Lower leg skin (tissue), 3 donors: ENCODE measurements at regions not wholly inside any gene's neighbourhood (a gene's known extent, or its start where the extent isn't known, plus 50 kb on each side); places are given as distances from the start of the nearest gene placed in this dataset.
"Not testable (repeated sequence)": the region's sequence is repeated elsewhere in the genome, so short reads cannot be mapped to it uniquely, and the experiment has no call there.

Experiments
- POLR2A ChIP-seq, 2 donors: fragments of 450-650 bp; IDR thresholded peaks; one replicate each; pipeline ENCODE4 v1.6.1; 2016 to 2017; ENCODE audit warnings: antibody characterized with exemption in 2 of 2, mild to moderate bottlenecking in 1 of 2, moderate library complexity in 1 of 2
- TF ChIP-seq, protein P1 (sequence below), 3 donors: fragments of 450-650 bp; IDR thresholded peaks; one replicate each; pipeline ENCODE4 v1.5.1; 2016; ENCODE audit warnings: antibody characterized with exemption in 3 of 3, mild to moderate bottlenecking in 3 of 3, moderate library complexity in 2 of 3

GRCh38 chr6:58038213-58038612 is 720.8 kb downstream of the PRIM2 start:
- TF ChIP-seq, protein P1, sequence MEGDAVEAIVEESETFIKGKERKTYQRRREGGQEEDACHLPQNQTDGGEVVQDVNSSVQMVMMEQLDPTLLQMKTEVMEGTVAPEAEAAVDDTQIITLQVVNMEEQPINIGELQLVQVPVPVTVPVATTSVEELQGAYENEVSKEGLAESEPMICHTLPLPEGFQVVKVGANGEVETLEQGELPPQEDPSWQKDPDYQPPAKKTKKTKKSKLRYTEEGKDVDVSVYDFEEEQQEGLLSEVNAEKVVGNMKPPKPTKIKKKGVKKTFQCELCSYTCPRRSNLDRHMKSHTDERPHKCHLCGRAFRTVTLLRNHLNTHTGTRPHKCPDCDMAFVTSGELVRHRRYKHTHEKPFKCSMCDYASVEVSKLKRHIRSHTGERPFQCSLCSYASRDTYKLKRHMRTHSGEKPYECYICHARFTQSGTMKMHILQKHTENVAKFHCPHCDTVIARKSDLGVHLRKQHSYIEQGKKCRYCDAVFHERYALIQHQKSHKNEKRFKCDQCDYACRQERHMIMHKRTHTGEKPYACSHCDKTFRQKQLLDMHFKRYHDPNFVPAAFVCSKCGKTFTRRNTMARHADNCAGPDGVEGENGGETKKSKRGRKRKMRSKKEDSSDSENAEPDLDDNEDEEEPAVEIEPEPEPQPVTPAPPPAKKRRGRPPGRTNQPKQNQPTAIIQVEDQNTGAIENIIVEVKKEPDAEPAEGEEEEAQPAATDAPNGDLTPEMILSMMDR (IDR thresholded peaks at IDR 0.05): not testable (repeated sequence)
- not testable (repeated sequence) for TF ChIP-seq POLR2A (IDR thresholded peaks at IDR 0.05)
